Body of pancreas (tissue), 4 donors: ENCODE measurements at regions not wholly inside any gene's neighbourhood (a gene's known extent, or its start where the extent isn't known, plus 50 kb on each side); places are given as distances from the start of the nearest gene placed in this dataset.
A peak's percentile ranks its signal among the peaks of the same experiment; 100 is the strongest.

Source experiments
- ATAC-seq: fragments of 150-250 bp; one replicate; pipeline ENCODE4 v1.9.1; 2016
- DNase-seq, 4 donors: peaks; one replicate each; pipeline ENCODE4 v3.0.0-alpha.2; 2019
- H3K27ac ChIP-seq, 4 donors: fragments of 200-600 bp; sonication (generic); 1 replicate in 3 of 4; 2 replicates in 1 of 4; pipeline versions ENCODE4 v1.5.1 to v1.6.1; 2016 to 2019; ENCODE audit warnings: mild to moderate bottlenecking in 1 of 4, mixed read lengths in 1 of 4, moderate library complexity in 1 of 4
- H3K27me3 ChIP-seq, 2 donors: fragments of 200-600 bp; sonication (generic); one replicate each; pipeline ENCODE4 v1.6.0; 2016; ENCODE audit warnings: mild to moderate bottlenecking in 1 of 2
- H3K36me3 ChIP-seq, 2 donors: fragments of 200-600 bp; sonication (generic); replicated peaks in 1 of 2; 2 replicates each; pipeline ENCODE4 v1.5.1; 2016; ENCODE audit warnings: low read depth in 2 of 2; ENCODE audit not compliant: insufficient read depth in 1 of 2
- H3K4me1 ChIP-seq: fragments of 200-600 bp; sonication (generic); one replicate; pipeline ENCODE4 v1.6.0; 2016
- H3K4me3 ChIP-seq, 2 donors: fragments of 200-600 bp; sonication (generic); 1 replicate in 1 of 2; 2 replicates in 1 of 2; pipeline ENCODE4 v1.5.1; 2016 to 2019
- H3K9me3 ChIP-seq, 3 donors: fragments of 200-600 bp; sonication (generic); 1 replicate in 2 of 3; 2 replicates in 1 of 3; pipeline ENCODE4 v1.5.1; 2016
- CTCF ChIP-seq, 7 experiments: fragments of 450-650 bp in 4 of 7; fragments of 200-600 bp in 3 of 7; sonication (generic) in 3 of 7; IDR thresholded peaks; one replicate each; pipeline ENCODE4 v1.5.1; 2016 to 2019; ENCODE audit warnings: antibody characterized with exemption in 7 of 7
- POLR2A ChIP-seq, 3 donors: fragments of 450-650 bp; IDR thresholded peaks; one replicate each; pipeline ENCODE4 v1.6.1; 2016; ENCODE audit warnings: antibody characterized with exemption in 3 of 3, mild to moderate bottlenecking in 2 of 3
- WGBS, 2 donors: methylation state at CpG; one replicate each; pipeline ENCODE4 v1.1.5; 2017; 5-methylcytosine and 5-hydroxymethylcytosine counted together
- intact Hi-C: fragments of 100-400 bp; cut with DNase I; formaldehyde crosslinking; loops from one replicate; pipeline ENCODE4 v1.15.1; 2023

GRCh38 chr10:42939237-42939636, 137.6 kb upstream of the RET start:
- DNase-seq (no peak), ATAC-seq (no peak)
- TF ChIP-seq POLR2A (IDR thresholded peaks at IDR 0.05), result no peak
- no peak for TF ChIP-seq CTCF (IDR thresholded peaks at IDR 0.05)
- Histone ChIP-seq H3K36me3 (no peaks in the 10 kb centered on the region), H3K9me3 (no peaks in the 10 kb centered on the region), H3K4me3 (no peak overlapping the region), H3K4me1 (peaks cover 14% of the 10 kb centered on the region), H3K27ac (no peak overlapping the region), H3K27me3 (no peaks in the 10 kb centered on the region)
- intact Hi-C loops, result no loop called here
- 85 to 88% methylated on average over 11 of the region's 11 CpGs for WGBS, 2 donors

GRCh38 chr10:42939685-42940366, 137.0 kb upstream of the RET start:
- ATAC-seq (no peak), DNase-seq (no peak)
- Histone ChIP-seq H3K4me1 (peaks cover 14% of the 10 kb centered on the region), H3K27ac (no peak overlapping the region), H3K36me3 (no peaks in the 10 kb centered on the region), H3K27me3 (no peaks in the 10 kb centered on the region), H3K9me3 (no peaks in the 10 kb centered on the region), H3K4me3 (no peak overlapping the region)
- intact Hi-C loops, result no loop called here
- WGBS, 2 donors, result 83 to 84% methylated on average over 12 to 15 of the region's 15 CpGs
- no peak for TF ChIP-seq POLR2A (IDR thresholded peaks at IDR 0.05)
- no peak for TF ChIP-seq CTCF (IDR thresholded peaks at IDR 0.05)

DNA sequence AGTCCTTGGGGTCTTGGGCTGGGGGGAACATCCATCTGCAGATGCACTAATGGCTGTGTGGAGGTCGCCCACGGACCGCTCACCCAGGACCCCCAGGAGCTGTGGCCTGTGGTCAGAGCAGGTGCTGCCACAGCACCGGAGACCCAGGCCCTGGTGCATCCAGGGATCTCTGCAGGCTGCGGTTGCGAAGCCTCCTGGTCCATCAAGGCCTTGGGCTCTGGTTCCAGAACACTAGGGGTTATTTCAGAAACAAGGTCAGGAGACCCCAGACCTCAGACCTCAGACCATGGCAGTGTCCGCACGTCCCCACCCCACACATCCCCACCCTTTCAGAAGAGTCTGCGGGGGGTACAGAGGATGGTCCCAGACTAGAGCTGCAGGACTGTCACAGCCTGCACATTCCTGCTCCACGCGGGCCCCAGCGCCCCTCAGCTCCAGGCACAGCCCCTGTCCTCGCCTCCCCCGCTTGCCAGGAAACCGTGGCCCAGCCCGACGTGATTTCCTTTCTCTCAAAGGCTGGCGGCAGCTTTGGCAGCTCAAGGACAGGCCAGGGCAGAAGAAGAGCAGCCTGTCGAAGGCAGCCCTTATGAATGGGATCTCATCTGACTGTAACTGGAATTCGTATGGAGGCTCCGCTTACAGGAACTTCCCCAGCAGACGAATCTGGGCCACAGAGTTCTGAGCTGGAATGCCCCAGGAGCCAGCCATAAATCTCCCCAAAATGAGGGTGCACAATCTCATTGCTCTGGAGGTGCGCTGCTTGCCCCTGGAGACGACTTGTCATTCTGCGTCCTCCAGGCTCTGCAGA, 136.2 kb upstream of the RET start:
- no peak for ATAC-seq
- H3K4me3 ChIP-seq, result no peak overlapping the region
- no peak for TF ChIP-seq POLR2A (IDR thresholded peaks at IDR 0.05)
- TF ChIP-seq CTCF (IDR thresholded peaks at IDR 0.05), result no peak
- no peak overlapping the region for H3K27ac ChIP-seq
- H3K4me1 ChIP-seq, result peaks cover 14% of the 10 kb centered on the region
- intact Hi-C loops, result no loop called here
- WGBS, 2 donors, result 40 to 45% methylated on average over 13 to 24 of the region's 25 CpGs
- no peaks in the 10 kb centered on the region for H3K27me3 ChIP-seq
- no peaks in the 10 kb centered on the region for H3K9me3 ChIP-seq
- no peak for DNase-seq
- H3K36me3 ChIP-seq, result no peaks in the 10 kb centered on the region

DNA sequence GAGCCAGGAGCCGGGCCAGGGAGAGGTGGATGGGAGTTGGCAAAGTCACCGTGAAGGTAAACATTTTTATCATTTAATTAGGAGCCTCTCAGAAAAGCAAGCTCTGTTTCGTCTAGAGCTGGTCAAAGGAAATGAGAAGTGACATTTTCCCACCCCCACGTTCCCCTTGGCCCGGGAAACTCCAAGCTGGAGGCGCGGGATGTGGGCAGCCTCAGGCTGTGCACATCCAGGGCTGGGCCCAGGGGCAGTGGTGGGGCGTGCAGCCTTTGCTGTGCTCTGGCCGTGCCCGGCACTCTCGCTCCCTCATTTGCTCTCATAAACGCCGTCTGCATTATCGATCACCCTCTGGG, 135.6 kb upstream of the RET start:
- no peak overlapping the region for H3K27ac ChIP-seq
- H3K4me1 ChIP-seq, result peaks cover 14% of the 10 kb centered on the region
- H3K27me3 ChIP-seq, result no peaks in the 10 kb centered on the region
- intact Hi-C loops, result no loop called here
- DNase-seq (peak in 1 of 4 donors; percentile 30), ATAC-seq (peak; percentile 55)
- no peak for TF ChIP-seq CTCF (IDR thresholded peaks at IDR 0.05)
- TF ChIP-seq POLR2A (IDR thresholded peaks at IDR 0.05), result no peak
- no peak overlapping the region for H3K4me3 ChIP-seq
- WGBS, 2 donors, result 21 to 30% methylated on average over 14 of the region's 14 CpGs
- no peaks in the 10 kb centered on the region for H3K36me3 ChIP-seq
- no peaks in the 10 kb centered on the region for H3K9me3 ChIP-seq
